GM18861 (cell line): ENCODE measurements at regions not wholly inside any gene's neighbourhood (a gene's known extent, or its start where the extent isn't known, plus 50 kb on each side); places are given as distances from the start of the nearest gene placed in this dataset.
"Not testable (repeated sequence)": the region's sequence is repeated elsewhere in the genome, so short reads cannot be mapped to it uniquely, and the experiment has no call there.

Experiments used
- ATAC-seq: cut with Tn5 transposase; IDR thresholded peaks from one replicate; pipeline ENCODE4 v1.9.1; 2021; ENCODE audit not compliant: unreplicated experiment

- ATAC-seq = no peak
Observed at GRCh38 chr18:76721207-76721996, 101.0 kb upstream of the ZNF236 start.

- no peak for ATAC-seq
Observed at GRCh38 chr18:76720683-76721082, 101.7 kb upstream of the ZNF236 start.

- no peak for ATAC-seq
Observed at GRCh38 chr18:76715012-76715610, 107.2 kb upstream of the ZNF236 start.

- ATAC-seq = no peak
Observed at GRCh38 chr18:76713432-76713831, 108.9 kb upstream of the ZNF236 start.

GRCh38 chr18:76712511-76713140 is 109.7 kb upstream of the ZNF236 start:
- ATAC-seq = no peak

GRCh38 chr18:76710646-76711520 is 111.5 kb upstream of the ZNF236 start:
- no peak for ATAC-seq

GRCh38 chr18:76709659-76710645 is 112.4 kb upstream of the ZNF236 start:
- peak; percentile 84 for ATAC-seq

GRCh38 chr18:76708722-76709353 is 113.5 kb upstream of the ZNF236 start:
- ATAC-seq = no peak

GRCh38 chr18:76708071-76708721 is 114.2 kb upstream of the ZNF236 start:
- no peak for ATAC-seq

GRCh38 chr18:76707534-76707933 is 114.8 kb upstream of the ZNF236 start:
- no peak for ATAC-seq

- ATAC-seq = not testable (repeated sequence)
Observed at GRCh38 chr18:76704589-76704988, 117.8 kb upstream of the ZNF236 start.

GRCh38 chr18:76699923-76700322 is 122.4 kb upstream of the ZNF236 start:
- ATAC-seq = no peak

GRCh38 chr18:76697441-76697901 is 124.9 kb upstream of the ZNF236 start:
- no peak for ATAC-seq

- ATAC-seq = no peak
Observed at GRCh38 chr18:76691800-76692199, 130.6 kb upstream of the ZNF236 start.

- ATAC-seq = no peak
Observed at GRCh38 chr18:76689646-76690264, 132.6 kb upstream of the ZNF236 start.

GRCh38 chr18:76688724-76689472 is 133.5 kb upstream of the ZNF236 start:
- no peak for ATAC-seq

- peak; percentile 54 for ATAC-seq
Observed at GRCh38 chr18:76687304-76687962, 134.9 kb upstream of the ZNF236 start.
